AG04450 (cell line): ENCODE measurements at regions not wholly inside any gene's neighbourhood (a gene's known extent, or its start where the extent isn't known, plus 50 kb on each side); places are given as distances from the start of the nearest gene placed in this dataset.

Experiments
- CTCF ChIA-PET: fragments of 300-600, 350-600 bp; formaldehyde crosslinking; extraction: SDS; loops from one replicate; lab custom pipeline; 2022; ENCODE audit warnings: antibody characterized with exemption, inconsistent platforms; lab: Charles Lee
- POLR2A ChIA-PET: fragments of 350-600 bp; formaldehyde crosslinking; extraction: SDS; loops from one replicate; lab custom pipeline; 2021; ENCODE audit warnings: antibody characterized with exemption, inconsistent platforms; lab: Yijun Ruan, JAX
- DNase-seq: peaks from one replicate; pipeline ENCODE4 v3.0.0-alpha.2; 2011; ENCODE audit warnings: low read depth, low spot score
- H3K27ac ChIP-seq: one replicate; pipeline ENCODE4 v1.5.1; 2012; ENCODE audit warnings: low read depth, low read length, control low read depth
- H3K27me3 ChIP-seq: one replicate; pipeline ENCODE4 v1.6.0; 2012; ENCODE audit warnings: low read length; ENCODE audit not compliant: control insufficient read depth, insufficient read depth
- H3K4me3 ChIP-seq: 2 replicates; pipeline ENCODE4 v1.5.1; 2011; ENCODE audit warnings: mild to moderate bottlenecking, low read depth, low read length, control low read depth
- H3K9me3 ChIP-seq: 2 replicates; pipeline ENCODE4 v1.5.1; 2012; ENCODE audit warnings: low read length; ENCODE audit not compliant: control insufficient read depth, insufficient read depth
- CTCF ChIP-seq: IDR thresholded peaks from 2 replicates; pipeline ENCODE4 v1.5.1; 2011; ENCODE audit warnings: low read depth, low read length, control low read depth, inconsistent platforms

DNA sequence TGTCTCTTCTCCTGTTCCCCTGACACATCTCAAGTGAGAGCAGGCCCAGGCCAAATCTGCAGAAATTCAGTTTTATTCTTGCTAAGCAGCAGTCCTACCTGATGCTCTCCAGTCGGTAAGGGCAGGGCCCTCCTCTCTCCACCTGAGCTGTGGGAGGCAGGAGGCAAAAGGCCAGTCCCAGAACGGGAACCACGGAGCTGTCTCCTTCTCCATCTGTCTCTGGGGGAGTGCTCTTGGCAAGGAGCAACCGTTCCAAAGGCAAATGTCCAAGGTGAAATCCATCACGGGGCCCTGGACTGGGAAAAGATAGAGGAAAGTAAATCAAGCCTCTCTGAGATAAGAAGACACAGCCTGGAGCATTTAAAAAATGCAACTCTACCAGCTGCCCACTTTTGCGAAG lies 65.2 kb upstream of the CDON start:
- peaks cover 62% of the 10 kb centered on the region for H3K27me3 ChIP-seq
- H3K27ac ChIP-seq: no peak overlapping the region
- H3K4me3 ChIP-seq: no peak overlapping the region
- H3K9me3 ChIP-seq: no peaks in the 10 kb centered on the region
- DNase-seq: no peak
- no peak for TF ChIP-seq CTCF
- POLR2A ChIA-PET: no interaction called here
- CTCF ChIA-PET: no interaction called here

- TF ChIP-seq CTCF: no peak
- Histone ChIP-seq H3K27me3 (peaks cover 57% of the 10 kb centered on the region), H3K27ac (no peak overlapping the region), H3K9me3 (no peaks in the 10 kb centered on the region), H3K4me3 (no peak overlapping the region)
- no peak for DNase-seq
- POLR2A ChIA-PET: no interaction called here
- CTCF ChIA-PET: no interaction called here
Measured at GRCh38 chr11:126127284-126127845, 64.7 kb upstream of the CDON start.

DNA sequence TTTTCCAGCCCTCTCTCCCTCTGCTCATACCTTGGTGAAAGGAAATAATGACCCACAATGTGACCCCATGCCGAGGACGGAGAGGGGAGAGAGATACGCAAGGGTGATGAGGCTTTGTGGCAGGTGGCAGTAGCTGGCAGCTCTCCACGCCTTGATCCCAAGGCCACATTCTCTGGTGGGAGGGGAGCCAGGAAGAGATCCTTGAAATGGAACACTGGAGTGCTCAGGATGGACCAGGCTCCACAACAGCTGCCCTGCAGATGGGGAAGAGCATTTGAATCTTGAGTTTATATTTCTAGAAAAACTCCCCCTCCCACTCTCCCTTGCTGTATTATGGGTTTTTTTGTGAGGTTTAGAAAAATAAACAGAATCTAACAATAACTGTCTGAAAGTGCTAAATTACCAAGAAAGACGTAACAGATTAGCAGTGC lies 61.6 kb upstream of the CDON start:
- no peak for TF ChIP-seq CTCF
- no peak for DNase-seq
- Histone ChIP-seq H3K4me3 (no peak overlapping the region), H3K27me3 (peaks cover 55% of the 10 kb centered on the region), H3K9me3 (no peaks in the 10 kb centered on the region), H3K27ac (no peak overlapping the region)
- CTCF ChIA-PET: no interaction called here
- POLR2A ChIA-PET: no interaction called here

- POLR2A ChIA-PET: no interaction called here
- no peaks in the 10 kb centered on the region for H3K9me3 ChIP-seq
- no peak overlapping the region for H3K4me3 ChIP-seq
- no peak for DNase-seq
- peaks cover 52% of the 10 kb centered on the region for H3K27me3 ChIP-seq
- CTCF ChIA-PET: no interaction called here
- H3K27ac ChIP-seq: no peak overlapping the region
- TF ChIP-seq CTCF: no peak
Measured at GRCh38 chr11:126123686-126124085, 61.0 kb upstream of the CDON start.

DNA sequence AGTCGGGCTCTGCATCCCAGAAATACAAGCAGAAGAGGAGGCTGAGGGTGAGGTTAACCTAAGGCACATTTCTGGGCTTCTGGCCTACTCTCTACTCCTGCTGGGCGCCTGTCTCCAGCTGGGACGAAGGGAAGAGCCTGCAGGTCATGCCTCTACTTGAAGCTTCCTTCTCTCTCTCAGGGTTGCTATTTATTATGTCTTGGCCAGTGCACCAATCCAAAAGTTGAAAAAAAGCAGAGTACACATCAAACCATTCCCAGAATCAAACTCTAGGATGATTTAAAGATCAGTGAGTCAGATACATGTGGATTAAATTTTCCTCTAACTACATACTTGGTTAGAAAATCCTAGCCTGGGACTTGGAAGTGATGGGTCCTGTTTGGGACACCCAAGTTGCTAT lies 60.2 kb upstream of the CDON start:
- POLR2A ChIA-PET: no interaction called here
- no peak overlapping the region for H3K27ac ChIP-seq
- DNase-seq: no peak

More for the DNA sequence above, 60.2 kb upstream of the CDON start:
- TF ChIP-seq CTCF: no peak
- Histone ChIP-seq H3K4me3 (no peak overlapping the region), H3K27me3 (peaks cover 44% of the 10 kb centered on the region), H3K9me3 (no peaks in the 10 kb centered on the region)
- CTCF ChIA-PET: no interaction called here
